Peyer's patch (tissue), 4 donors: ENCODE measurements at regions not wholly inside any gene's neighbourhood (a gene's known extent, or its start where the extent isn't known, plus 50 kb on each side); places are given as distances from the start of the nearest gene placed in this dataset.

Experiments
- DNase-seq, 3 donors: peaks; one replicate each; pipeline ENCODE4 v3.0.0-alpha.2; 2017 to 2019
- H3K27ac ChIP-seq, 4 donors: fragments of 200-600 bp; sonication (generic); one replicate each; pipeline ENCODE4 v1.5.1; 2016 to 2019
- H3K27me3 ChIP-seq, 2 donors: fragments of 200-600 bp; sonication (generic); one replicate each; pipeline ENCODE4 v1.5.1; 2019
- H3K36me3 ChIP-seq, 3 donors: fragments of 200-600 bp; sonication (generic); one replicate each; pipeline ENCODE4 v1.5.1; 2016 to 2019
- H3K4me1 ChIP-seq, 4 donors: fragments of 200-600 bp; sonication (generic); one replicate each; pipeline ENCODE4 v1.5.1; 2016 to 2019
- H3K4me3 ChIP-seq, 4 donors: fragments of 200-600 bp; sonication (generic); 1 replicate in 3 of 4; 2 replicates in 1 of 4; pipeline ENCODE4 v1.5.1; 2016 to 2019; ENCODE audit warnings: mild to moderate bottlenecking in 1 of 4
- H3K9me3 ChIP-seq, 4 donors: fragments of 200-600 bp; sonication (generic); one replicate each; pipeline ENCODE4 v1.5.1; 2016 to 2019; ENCODE audit warnings: mild to moderate bottlenecking in 1 of 4
- POLR2A ChIP-seq, 2 donors: fragments of 450-650 bp; IDR thresholded peaks; one replicate each; pipeline ENCODE4 v1.5.1; 2017; ENCODE audit warnings: antibody characterized with exemption in 2 of 2, mild to moderate bottlenecking in 2 of 2, moderate library complexity in 2 of 2
- TF ChIP-seq, protein P1 (sequence below), 6 experiments: fragments of 450-650 bp in 4 of 6; fragments of 200-600 bp in 2 of 6; sonication (generic) in 1 of 6; IDR thresholded peaks; one replicate each; pipeline ENCODE4 v1.5.1; 2017 to 2019; ENCODE audit warnings: antibody characterized with exemption in 6 of 6, mild to moderate bottlenecking in 3 of 6, moderate library complexity in 1 of 6

DNA sequence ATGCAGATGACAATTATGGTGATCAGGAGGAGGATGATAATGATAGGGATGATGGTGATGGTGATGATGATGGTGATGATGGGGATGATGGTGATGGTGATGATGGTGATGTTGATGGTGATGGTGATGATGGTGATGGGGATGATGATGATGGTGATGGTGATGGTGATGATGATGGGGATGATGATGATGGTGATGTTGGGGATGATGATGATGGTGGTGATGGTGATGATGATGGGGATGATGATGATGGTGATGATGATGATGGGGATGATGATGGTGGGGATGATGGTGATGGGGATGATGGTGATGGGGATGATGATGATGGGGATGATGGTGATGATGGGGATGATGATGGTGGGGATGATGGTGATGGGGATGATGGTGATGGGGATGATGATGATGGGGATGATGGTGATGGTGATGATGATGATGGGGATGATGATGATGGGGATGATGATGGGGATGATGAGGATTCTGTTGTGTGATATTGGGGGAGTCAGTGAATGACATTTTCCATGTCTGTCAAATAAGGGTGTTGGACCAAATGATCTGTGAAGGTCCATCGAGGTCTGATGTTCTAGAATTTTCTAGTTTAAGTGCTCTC lies 65.6 kb upstream of the RPL11 start:
- Histone ChIP-seq H3K4me3 (no peak overlapping the region), H3K27me3 (no peaks in the 10 kb centered on the region), H3K27ac (peak overlapping the region in 2 of 4 donors; percentile 45 to 81), H3K9me3 (no peaks in the 10 kb centered on the region), H3K4me1 (peaks cover 0 to 4% (median 2%) of the 10 kb centered on the region in 4 donors), H3K36me3 (no peaks in the 10 kb centered on the region)
- TF ChIP-seq, protein P1, sequence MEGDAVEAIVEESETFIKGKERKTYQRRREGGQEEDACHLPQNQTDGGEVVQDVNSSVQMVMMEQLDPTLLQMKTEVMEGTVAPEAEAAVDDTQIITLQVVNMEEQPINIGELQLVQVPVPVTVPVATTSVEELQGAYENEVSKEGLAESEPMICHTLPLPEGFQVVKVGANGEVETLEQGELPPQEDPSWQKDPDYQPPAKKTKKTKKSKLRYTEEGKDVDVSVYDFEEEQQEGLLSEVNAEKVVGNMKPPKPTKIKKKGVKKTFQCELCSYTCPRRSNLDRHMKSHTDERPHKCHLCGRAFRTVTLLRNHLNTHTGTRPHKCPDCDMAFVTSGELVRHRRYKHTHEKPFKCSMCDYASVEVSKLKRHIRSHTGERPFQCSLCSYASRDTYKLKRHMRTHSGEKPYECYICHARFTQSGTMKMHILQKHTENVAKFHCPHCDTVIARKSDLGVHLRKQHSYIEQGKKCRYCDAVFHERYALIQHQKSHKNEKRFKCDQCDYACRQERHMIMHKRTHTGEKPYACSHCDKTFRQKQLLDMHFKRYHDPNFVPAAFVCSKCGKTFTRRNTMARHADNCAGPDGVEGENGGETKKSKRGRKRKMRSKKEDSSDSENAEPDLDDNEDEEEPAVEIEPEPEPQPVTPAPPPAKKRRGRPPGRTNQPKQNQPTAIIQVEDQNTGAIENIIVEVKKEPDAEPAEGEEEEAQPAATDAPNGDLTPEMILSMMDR (IDR thresholded peaks at IDR 0.05), result no peak
- TF ChIP-seq POLR2A (IDR thresholded peaks at IDR 0.05), result no peak
- no peak for DNase-seq

DNA sequence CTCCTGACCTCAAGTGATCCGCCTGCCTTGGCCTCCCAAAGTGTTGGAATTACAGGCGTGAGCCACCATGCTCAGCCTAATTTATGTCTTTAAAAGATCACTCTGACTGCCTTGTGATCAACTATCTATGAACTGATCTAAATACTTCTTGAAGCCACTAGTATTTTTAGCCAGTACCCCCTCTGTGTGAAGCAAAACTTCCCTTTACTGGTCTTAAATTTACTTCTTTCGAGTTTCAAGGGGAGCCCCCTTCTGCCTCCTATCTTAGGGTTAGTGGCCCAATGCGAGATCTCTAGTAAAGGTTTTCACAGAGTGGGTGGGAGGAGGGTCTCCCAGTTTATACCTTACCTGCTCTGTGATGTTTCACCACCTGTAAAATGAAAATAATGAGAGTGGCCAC lies 66.1 kb upstream of the RPL11 start:
- TF ChIP-seq POLR2A (IDR thresholded peaks at IDR 0.05), result no peak
- TF ChIP-seq, protein P1 (IDR thresholded peaks at IDR 0.05), result no peak
- Histone ChIP-seq H3K27ac (peak overlapping the region in 1 of 4 donors; percentile 8), H3K27me3 (no peaks in the 10 kb centered on the region), H3K9me3 (no peaks in the 10 kb centered on the region), H3K4me3 (no peak overlapping the region), H3K36me3 (no peaks in the 10 kb centered on the region), H3K4me1 (peaks cover 0 to 9% (median 5%) of the 10 kb centered on the region in 4 donors)
- no peak for DNase-seq

DNA sequence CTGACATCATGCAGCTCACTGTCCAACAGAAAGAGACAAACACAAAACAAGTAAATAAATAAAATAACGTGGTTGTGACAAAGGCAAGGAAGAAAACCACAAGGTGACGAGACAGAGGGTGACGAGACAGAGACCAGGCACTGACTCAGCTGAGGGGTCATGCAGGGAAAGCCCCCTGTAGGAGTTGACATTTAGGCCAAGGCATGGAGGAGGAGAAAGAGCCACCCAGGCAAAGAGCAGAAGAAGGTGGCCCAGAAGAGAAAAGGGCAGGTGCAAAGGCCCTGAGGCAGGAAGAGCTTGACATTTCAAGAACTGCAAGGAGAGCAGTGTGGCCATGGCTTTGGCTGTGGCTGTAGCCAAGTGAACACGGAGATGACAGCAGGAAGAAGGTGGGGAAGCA lies 65.1 kb upstream of the ID3 start:
- Histone ChIP-seq H3K27ac (peak overlapping the region in 1 of 4 donors; percentile 8), H3K27me3 (no peaks in the 10 kb centered on the region), H3K36me3 (no peaks in the 10 kb centered on the region), H3K4me3 (no peak overlapping the region), H3K4me1 (peaks cover 0 to 18% (median 13%) of the 10 kb centered on the region in 4 donors), H3K9me3 (no peaks in the 10 kb centered on the region)
- DNase-seq, result no peak
- TF ChIP-seq POLR2A (IDR thresholded peaks at IDR 0.05), result no peak
- TF ChIP-seq, protein P1 (IDR thresholded peaks at IDR 0.05), result no peak

DNA sequence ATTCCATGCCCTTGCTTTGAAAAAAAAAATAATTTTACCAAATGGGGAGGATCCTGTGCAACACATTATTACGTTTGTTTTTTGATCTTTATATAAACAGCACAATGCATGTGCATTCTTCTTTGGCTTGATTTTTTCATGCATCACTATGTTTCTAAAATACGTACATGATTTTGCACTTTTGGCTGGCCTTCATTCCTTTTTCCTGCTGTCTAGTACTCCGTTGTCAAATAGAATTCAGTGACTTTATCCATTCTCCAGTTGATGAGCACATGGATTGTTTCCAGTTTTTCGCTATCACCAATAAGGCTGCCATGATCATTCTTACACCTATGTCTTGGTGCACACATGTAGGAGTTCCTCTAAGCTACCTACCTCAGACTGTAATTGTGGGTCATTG lies 63.0 kb upstream of the ID3 start:
- Histone ChIP-seq H3K4me3 (no peak overlapping the region), H3K27me3 (no peaks in the 10 kb centered on the region), H3K4me1 (peaks cover 4 to 18% (median 14%) of the 10 kb centered on the region in 4 donors), H3K9me3 (no peaks in the 10 kb centered on the region), H3K36me3 (no peaks in the 10 kb centered on the region), H3K27ac (no peak overlapping the region)
- DNase-seq, result no peak
- TF ChIP-seq POLR2A (IDR thresholded peaks at IDR 0.05), result no peak
- TF ChIP-seq, protein P1 (IDR thresholded peaks at IDR 0.05), result no peak

DNA sequence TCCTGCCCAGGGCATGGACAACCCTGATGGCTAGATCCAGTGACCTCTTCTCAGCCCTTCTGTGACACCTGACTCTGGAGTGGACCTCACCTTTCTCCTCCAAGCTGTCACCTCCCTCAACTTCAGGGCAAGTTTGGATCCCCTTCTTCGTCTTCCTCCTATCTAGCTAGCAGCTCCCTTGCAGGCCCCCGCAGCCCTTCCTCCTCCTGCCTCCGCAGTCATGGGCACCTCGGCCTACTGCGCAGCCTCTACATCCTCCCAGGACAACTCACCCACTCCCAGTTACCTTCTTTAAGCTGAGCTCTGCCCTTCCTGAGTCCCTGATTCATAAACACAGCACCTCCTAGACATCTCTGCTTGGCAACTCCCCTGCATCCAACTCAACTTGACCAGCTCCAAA lies 61.3 kb upstream of the ID3 start:
- no peak for DNase-seq
- peak overlapping the region; percentile 68 to 86 (median 80) for H3K27ac ChIP-seq
- TF ChIP-seq, protein P1 (IDR thresholded peaks at IDR 0.05), result no peak
- no peak for TF ChIP-seq POLR2A (IDR thresholded peaks at IDR 0.05)

More for the DNA sequence above, 61.3 kb upstream of the ID3 start:
- H3K9me3 ChIP-seq, result no peaks in the 10 kb centered on the region
- H3K4me3 ChIP-seq, result no peak overlapping the region
- H3K4me1 ChIP-seq, result peaks cover 4 to 15% (median 14%) of the 10 kb centered on the region in 4 donors
- H3K36me3 ChIP-seq, result no peaks in the 10 kb centered on the region
- no peaks in the 10 kb centered on the region for H3K27me3 ChIP-seq
